Transverse colon (tissue), 4 donors: ENCODE measurements at regions not wholly inside any gene's neighbourhood (a gene's known extent, or its start where the extent isn't known, plus 50 kb on each side); places are given as distances from the start of the nearest gene placed in this dataset.
"Not testable (repeated sequence)": the region's sequence is repeated elsewhere in the genome, so short reads cannot be mapped to it uniquely, and the experiment has no call there.

Source experiments
- DNase-seq: peaks from one replicate; pipeline ENCODE4 v3.0.0-alpha.2; 2019
- H3K27ac ChIP-seq, 4 donors: fragments of 200-600 bp; sonication (generic); 2 replicates each; pipeline ENCODE4 v1.5.1; 2016 to 2018; ENCODE audit warnings: inconsistent platforms in 4 of 4
- H3K27me3 ChIP-seq: fragments of 200-600 bp; sonication (generic); 2 replicates; pipeline ENCODE4 v1.5.1; 2017; ENCODE audit warnings: inconsistent platforms
- H3K36me3 ChIP-seq, 4 donors: fragments of 200-600 bp; sonication (generic); 2 replicates each; pipeline ENCODE4 v1.5.1; 2017 to 2019; ENCODE audit warnings: inconsistent platforms in 4 of 4
- H3K4me1 ChIP-seq, 4 donors: fragments of 200-600 bp; sonication (generic); 2 replicates each; pipeline ENCODE4 v1.5.1; 2017 to 2020; ENCODE audit warnings: inconsistent platforms in 4 of 4
- H3K4me3 ChIP-seq, 4 donors: fragments of 200-600 bp; sonication (generic); 1 replicate in 1 of 4; 2 replicates in 3 of 4; pipeline versions ENCODE4 v1.5.1 to v1.6.1; 2017 to 2019; ENCODE audit warnings: inconsistent platforms in 4 of 4
- H3K9me3 ChIP-seq, 2 donors: fragments of 200-600 bp; sonication (generic); 2 replicates each; pipeline ENCODE4 v1.5.1; 2017 to 2019; ENCODE audit warnings: inconsistent platforms in 2 of 2
- CTCF ChIP-seq, 5 experiments: fragments of 200-600 bp in 3 of 5; fragments of 450-650 bp in 2 of 5; sonication (generic) in 3 of 5; IDR thresholded peaks; 1 replicate in 2 of 5; 2 replicates in 3 of 5; pipeline ENCODE4 v1.5.1; 2016 to 2017; ENCODE audit warnings: antibody characterized with exemption in 5 of 5, inconsistent platforms in 3 of 5, mild to moderate bottlenecking in 2 of 5, moderate library complexity in 1 of 5
- EP300 ChIP-seq: sonication (generic); formaldehyde crosslinking; IDR thresholded peaks from one replicate; pipeline ENCODE4 v1.6.1; 2017; ENCODE audit warnings: antibody characterized with exemption, low read depth
- POLR2A ChIP-seq: fragments of 450-650 bp; IDR thresholded peaks from one replicate; pipeline ENCODE4 v1.6.1; 2016; ENCODE audit warnings: antibody characterized with exemption, mild to moderate bottlenecking, moderate library complexity
- POLR2AphosphoS5 ChIP-seq, 3 donors: sonication (generic); formaldehyde crosslinking; IDR thresholded peaks; one replicate each; pipeline ENCODE4 v1.6.1; 2016; ENCODE audit warnings: antibody characterized with exemption in 3 of 3
- whole genome bisulfite sequencing, 2 donors: methylation state at CpG; one replicate each; pipeline ENCODE4 v1.1.5; 2018; ENCODE audit warnings: low coverage in 1 of 2; 5-methylcytosine and 5-hydroxymethylcytosine counted together
- in situ Hi-C, 4 donors: fragments of 200-750 bp; cut with MboI; loops; one replicate each; pipeline versions ENCODE4 v1.15.0 to v1.15.1; 2017; ENCODE audit warnings: low sequenced_read_pairs in 3 of 4, low pct_ligation_motif_present in 1 of 4, low pct_unique_long_range_greater_than_20kb in 1 of 4
- intact Hi-C: fragments of 100-400 bp; cut with DNase I; formaldehyde crosslinking; loops from one replicate; pipeline ENCODE4 v1.15.1; 2023; ENCODE audit warnings: low total_unique reads

- Histone ChIP-seq H3K4me3 (no peak overlapping the region), H3K27me3 (no peaks in the 10 kb centered on the region), H3K36me3 (no peaks in the 10 kb centered on the region), H3K4me1 (peaks cover 0 to 4% (median 2%) of the 10 kb centered on the region in 4 donors), H3K27ac (no peak overlapping the region), H3K9me3 (no peaks in the 10 kb centered on the region)
- in situ Hi-C loops (loop anchor here in 2 of 4 donors (10.0 to 25.0 kb wide), 3 partner anchors 473 to 777 kb away; no protein-coding TSS in a partner anchor), intact Hi-C loops (no loop called here)
- DNase-seq = no peak
- 84 to 96% methylated on average over 19 of the region's 19 CpGs for WGBS, 2 donors
- TF ChIP-seq POLR2A (no peak), POLR2AphosphoS5 (IDR thresholded peaks at IDR 0.05) (no peak), CTCF (IDR thresholded peaks at IDR 0.05) (no peak), EP300 (no peak)
These were observed 332.1 kb downstream of the CRPPA start for GRCh38 chr7:16089191-16089590.

GRCh38 chr7:16086743-16087142 is 334.6 kb downstream of the CRPPA start:
- no peak for TF ChIP-seq POLR2A
- no peak for TF ChIP-seq POLR2AphosphoS5 (IDR thresholded peaks at IDR 0.05)
- TF ChIP-seq EP300 = no peak
- TF ChIP-seq CTCF (IDR thresholded peaks at IDR 0.05) = no peak
- H3K27ac ChIP-seq = no peak overlapping the region
- no peaks in the 10 kb centered on the region for H3K36me3 ChIP-seq
- DNase-seq = no peak
- H3K4me3 ChIP-seq = no peak overlapping the region
- WGBS, 2 donors = 75 to 100% methylated on average over 1 of the region's 1 CpG
- intact Hi-C loops = no loop called here
- no peaks in the 10 kb centered on the region for H3K9me3 ChIP-seq
- in situ Hi-C loops = loop anchor here in 2 of 4 donors (10.0 to 25.0 kb wide), 3 partner anchors 476 to 774 kb away; no protein-coding TSS in a partner anchor
- H3K4me1 ChIP-seq = peaks cover 0 to 10% (median 2%) of the 10 kb centered on the region in 4 donors
- no peaks in the 10 kb centered on the region for H3K27me3 ChIP-seq

- H3K27ac ChIP-seq, H3K4me3 ChIP-seq, H3K9me3 ChIP-seq, DNase-seq, intact Hi-C loops, H3K27me3 ChIP-seq, H3K36me3 ChIP-seq: not testable (repeated sequence)
- peaks cover 0 to 10% (median 2%) of the 10 kb centered on the region in 4 donors for H3K4me1 ChIP-seq
- 84 to 90% methylated on average over 5 to 6 of the region's 6 CpGs for WGBS, 2 donors
- in situ Hi-C loops = loop anchor here in 2 of 4 donors (10.0 to 25.0 kb wide), 3 partner anchors 477 to 773 kb away; no protein-coding TSS in a partner anchor
These were observed 335.6 kb downstream of the CRPPA start for GRCh38 chr7:16085780-16086179.

- Histone ChIP-seq H3K27ac (no peak overlapping the region), H3K4me1 (peaks cover 0 to 10% (median 2%) of the 10 kb centered on the region in 4 donors), H3K4me3 (no peak overlapping the region), H3K27me3 (no peaks in the 10 kb centered on the region), H3K36me3 (no peaks in the 10 kb centered on the region), H3K9me3 (no peaks in the 10 kb centered on the region)
- in situ Hi-C loops = loop anchor here in 2 of 4 donors (10.0 to 25.0 kb wide), 3 partner anchors 477 to 773 kb away; no protein-coding TSS in a partner anchor
- no peak for TF ChIP-seq EP300
- TF ChIP-seq POLR2A = no peak
- TF ChIP-seq POLR2AphosphoS5 (IDR thresholded peaks at IDR 0.05) = no peak
- TF ChIP-seq CTCF (IDR thresholded peaks at IDR 0.05) = no peak
- 81 to 85% methylated on average over 4 of the region's 4 CpGs for WGBS, 2 donors
- DNase-seq = no peak
- intact Hi-C loops = no loop called here
These were observed 336.5 kb downstream of the CRPPA start for GRCh38 chr7:16084875-16085274.

GRCh38 chr7:16084370-16084769 is 337.0 kb downstream of the CRPPA start:
- Histone ChIP-seq H3K4me3 (no peak overlapping the region), H3K27me3 (no peaks in the 10 kb centered on the region), H3K36me3 (no peaks in the 10 kb centered on the region), H3K27ac (no peak overlapping the region), H3K9me3 (no peaks in the 10 kb centered on the region), H3K4me1 (peaks cover 0 to 10% (median 2%) of the 10 kb centered on the region in 4 donors)
- WGBS, 2 donors = 42 to 47% methylated on average over 3 of the region's 3 CpGs
- in situ Hi-C loops = loop anchor here in 2 of 4 donors (10.0 to 25.0 kb wide), 3 partner anchors 478 to 772 kb away; no protein-coding TSS in a partner anchor
- intact Hi-C loops = no loop called here
- no peak for DNase-seq
- TF ChIP-seq CTCF (IDR thresholded peaks at IDR 0.05) (no peak), EP300 (no peak), POLR2A (no peak), POLR2AphosphoS5 (IDR thresholded peaks at IDR 0.05) (no peak)
